ENCODE measurements at regions not wholly inside any gene's neighbourhood (a gene's known extent, or its start where the extent isn't known, plus 50 kb on each side); places are given as distances from the start of the nearest gene placed in this dataset.

GRCh38 chr2:179354739-179355537 is 90.3 kb upstream of the SESTD1 start:
- TF ChIP-seq POLR2A (IDR thresholded peaks at IDR 0.05): no peak
- TF ChIP-seq, protein P1, sequence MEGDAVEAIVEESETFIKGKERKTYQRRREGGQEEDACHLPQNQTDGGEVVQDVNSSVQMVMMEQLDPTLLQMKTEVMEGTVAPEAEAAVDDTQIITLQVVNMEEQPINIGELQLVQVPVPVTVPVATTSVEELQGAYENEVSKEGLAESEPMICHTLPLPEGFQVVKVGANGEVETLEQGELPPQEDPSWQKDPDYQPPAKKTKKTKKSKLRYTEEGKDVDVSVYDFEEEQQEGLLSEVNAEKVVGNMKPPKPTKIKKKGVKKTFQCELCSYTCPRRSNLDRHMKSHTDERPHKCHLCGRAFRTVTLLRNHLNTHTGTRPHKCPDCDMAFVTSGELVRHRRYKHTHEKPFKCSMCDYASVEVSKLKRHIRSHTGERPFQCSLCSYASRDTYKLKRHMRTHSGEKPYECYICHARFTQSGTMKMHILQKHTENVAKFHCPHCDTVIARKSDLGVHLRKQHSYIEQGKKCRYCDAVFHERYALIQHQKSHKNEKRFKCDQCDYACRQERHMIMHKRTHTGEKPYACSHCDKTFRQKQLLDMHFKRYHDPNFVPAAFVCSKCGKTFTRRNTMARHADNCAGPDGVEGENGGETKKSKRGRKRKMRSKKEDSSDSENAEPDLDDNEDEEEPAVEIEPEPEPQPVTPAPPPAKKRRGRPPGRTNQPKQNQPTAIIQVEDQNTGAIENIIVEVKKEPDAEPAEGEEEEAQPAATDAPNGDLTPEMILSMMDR (IDR thresholded peaks at IDR 0.05): no peak
